GM12878 (cell line): ENCODE measurements at regions not wholly inside any gene's neighbourhood (a gene's known extent, or its start where the extent isn't known, plus 50 kb on each side); places are given as distances from the start of the nearest gene placed in this dataset.

Experiments used
- ATAC-seq: fragments of 200-7000 bp; cut with Tn5 transposase; 3 replicates; pipeline ENCODE4 v1.9.1; 2020; ENCODE audit warnings: mild to moderate bottlenecking, moderate library complexity
- BruUV-seq: library from RNA; stranded (reverse); fragments of 400-500 nt; replicated peaks from 2 replicates; lab custom pipeline; 2021; lab: Mats Ljungman, UMichigan
- CTCF ChIA-PET: fragments of 300-600 bp; sonication (Branson Sonifier 250); formaldehyde crosslinking; extraction: SDS; loops from one replicate; lab custom pipeline; 2021; ENCODE audit warnings: inconsistent platforms; lab: Yijun Ruan, JAX
- POLR2A ChIA-PET: fragments of 350-600 bp; formaldehyde crosslinking; extraction: SDS; loops from one replicate; lab custom pipeline; 2021; ENCODE audit warnings: inconsistent platforms; lab: Charles Lee
- RAD21 ChIA-PET: fragments of 300-600 bp; sonication (Branson Sonifier 250); formaldehyde crosslinking; loops from one replicate; lab custom pipeline; 2023; ENCODE audit warnings: antibody characterized with exemption; ENCODE audit not compliant: unreplicated experiment; lab: Charles Lee
- SMC1A ChIA-PET: fragments of 300-600 bp; sonication (Branson Sonifier 250); formaldehyde crosslinking; loops from one replicate; lab custom pipeline; 2023; ENCODE audit not compliant: unreplicated experiment, uncharacterized antibody; lab: Charles Lee
- DNase-seq: peaks from one replicate; pipeline ENCODE4 v3.0.0-alpha.2; 2011; ENCODE audit warnings: low read depth, low spot score
- FAIRE-seq: peaks from 3 replicates; lab custom pipeline; 2011; peaks lifted over from hg19 to GRCh38; lab: Jason Lieb, UNC
- H2AFZ ChIP-seq: 2 replicates; pipeline ENCODE4 v1.6.0; 2011; ENCODE audit warnings: low read depth, low read length, control low read depth; ENCODE audit not compliant: control insufficient read depth
- H3K27ac ChIP-seq: 2 replicates; pipeline ENCODE4 v1.5.1; 2011; ENCODE audit warnings: control low read depth; ENCODE audit not compliant: control insufficient read depth, insufficient read depth
- H3K27me3 ChIP-seq, 2 experiments: replicated peaks in 1 of 2; 2 replicates each; pipeline versions ENCODE4 v1.6.0 to v1.6.1; 2011; ENCODE audit warnings: low read length in 1 of 2; ENCODE audit not compliant: control insufficient read depth in 2 of 2, insufficient read depth in 2 of 2
- H3K36me3 ChIP-seq, 2 experiments: 2 replicates each; pipeline ENCODE4 v1.5.1; 2011; ENCODE audit warnings: low read length in 1 of 2; ENCODE audit not compliant: control insufficient read depth in 2 of 2, insufficient read depth in 2 of 2
- H3K4me1 ChIP-seq: 2 replicates; pipeline ENCODE4 v1.6.1; 2011; ENCODE audit warnings: mild to moderate bottlenecking, low read length, moderate library complexity, mixed read lengths; ENCODE audit not compliant: control insufficient read depth, insufficient read depth
- H3K4me2 ChIP-seq: 2 replicates; pipeline ENCODE4 v1.6.0; 2011; ENCODE audit warnings: control low read depth; ENCODE audit not compliant: control insufficient read depth, insufficient read depth
- H3K4me3 ChIP-seq: fragments of 200-600 bp; sonication (generic); 2 replicates; pipeline ENCODE4 v1.5.1; 2016
- H3K79me2 ChIP-seq: 2 replicates; pipeline ENCODE4 v1.6.0; 2011; ENCODE audit warnings: low read length; ENCODE audit not compliant: control insufficient read depth, insufficient read depth
- H3K9ac ChIP-seq: 2 replicates; pipeline ENCODE4 v1.8.0; 2011; ENCODE audit warnings: low read length, control low read depth, mixed read lengths; ENCODE audit not compliant: control insufficient read depth, insufficient read depth
- H3K9me3 ChIP-seq: replicated peaks from 3 replicates; pipeline ENCODE4 v1.5.1; 2011; ENCODE audit warnings: mild to moderate bottlenecking, low read length; ENCODE audit not compliant: control insufficient read depth, insufficient read depth
- H4K20me1 ChIP-seq: 2 replicates; pipeline ENCODE4 v1.6.0; 2011; ENCODE audit not compliant: control insufficient read depth, insufficient read depth
- BACH1 ChIP-seq: fragments of 450-650 bp; IDR thresholded peaks from 2 replicates; pipeline ENCODE4 v1.6.1; 2017; ENCODE audit warnings: mild to moderate bottlenecking, borderline replicate concordance
- BHLHE40 ChIP-seq, 2 experiments: fragments of 450-650 bp in 1 of 2; IDR thresholded peaks; 2 replicates each; pipeline ENCODE4 v1.6.1; 2011 to 2017; ENCODE audit warnings: low read depth in 2 of 2, borderline replicate concordance in 1 of 2, improper control_type of control experiment in 1 of 2, low read length in 1 of 2, mild to moderate bottlenecking in 1 of 2
- BRCA1 ChIP-seq: IDR thresholded peaks from 2 replicates; pipeline ENCODE4 v1.6.1; 2011; ENCODE audit warnings: low read depth, low read length, improper control_type of control experiment
- CEBPB ChIP-seq, 2 experiments: fragments of 150-350 bp in 1 of 2; IDR thresholded peaks; 2 replicates each; pipeline ENCODE4 v1.6.1; 2012 to 2014; ENCODE audit warnings: low read depth in 2 of 2, low read length in 2 of 2, borderline replicate concordance in 1 of 2, inconsistent platforms in 1 of 2
- CHD2 ChIP-seq: IDR thresholded peaks from 2 replicates; pipeline ENCODE4 v1.6.1; 2011; ENCODE audit warnings: low read depth, low read length, improper control_type of control experiment, borderline replicate concordance
- DPF2 ChIP-seq: fragments of 450-650 bp; IDR thresholded peaks from 2 replicates; pipeline ENCODE4 v1.6.1; 2017; ENCODE audit warnings: mild to moderate bottlenecking
- EP300 ChIP-seq, 2 experiments: fragments of 150-350 bp in 1 of 2; IDR thresholded peaks; 2 replicates each; pipeline ENCODE4 v1.6.1; 2011 to 2012; ENCODE audit warnings: low read depth in 2 of 2, low read length in 2 of 2, borderline replicate concordance in 1 of 2, improper control_type of control experiment in 1 of 2, inconsistent platforms in 1 of 2; ENCODE audit not compliant: control insufficient read depth in 1 of 2
- FOXM1 ChIP-seq: IDR thresholded peaks from 2 replicates; pipeline ENCODE4 v1.6.1; 2012; ENCODE audit warnings: low read depth, mild to moderate bottlenecking, inconsistent platforms, low read length, moderate library complexity
- GATAD2B ChIP-seq: fragments of 450-650 bp; conservative IDR thresholded peaks from 2 replicates; pipeline ENCODE4 v1.6.1; 2017; ENCODE audit warnings: low read depth, mild to moderate bottlenecking, moderate library complexity
- MXI1 ChIP-seq: fragments of 150-350 bp; IDR thresholded peaks from 2 replicates; pipeline ENCODE4 v1.6.1; 2011; ENCODE audit warnings: low read depth, mild to moderate bottlenecking, inconsistent platforms, low read length, improper control_type of control experiment
- MYC ChIP-seq: IDR thresholded peaks from 2 replicates; pipeline ENCODE4 v1.6.1; 2011; ENCODE audit warnings: mild to moderate bottlenecking, low read length, moderate library complexity, inconsistent platforms; ENCODE audit not compliant: insufficient read depth, insufficient replicate concordance, insufficient read length, severe bottlenecking
- NBN ChIP-seq: fragments of 450-650 bp; IDR thresholded peaks from 2 replicates; pipeline ENCODE4 v1.6.1; 2016
- NFIC ChIP-seq: IDR thresholded peaks from 2 replicates; pipeline ENCODE4 v1.6.1; 2012; ENCODE audit warnings: low read depth, mild to moderate bottlenecking, inconsistent platforms, low read length, moderate library complexity
- NKRF ChIP-seq: fragments of 450-650 bp; conservative IDR thresholded peaks from 2 replicates; pipeline ENCODE4 v1.6.1; 2017; ENCODE audit warnings: mild to moderate bottlenecking, moderate library complexity
- NR2F1 ChIP-seq: fragments of 450-650 bp; conservative IDR thresholded peaks from 2 replicates; pipeline ENCODE4 v1.6.1; 2017; ENCODE audit warnings: mild to moderate bottlenecking
- PML ChIP-seq: IDR thresholded peaks from 2 replicates; pipeline ENCODE4 v1.6.1; 2012; ENCODE audit warnings: low read length, inconsistent platforms
- SMAD1 ChIP-seq: fragments of 450-650 bp; IDR thresholded peaks from 2 replicates; pipeline ENCODE4 v1.6.1; 2018; ENCODE audit warnings: mild to moderate bottlenecking, low read depth; ENCODE audit not compliant: partially characterized antibody
- SPI1 ChIP-seq: IDR thresholded peaks from 2 replicates; pipeline ENCODE4 v1.6.1; 2011; ENCODE audit warnings: low read depth, mild to moderate bottlenecking, low read length, moderate library complexity, borderline replicate concordance; ENCODE audit not compliant: insufficient read depth
- SRF ChIP-seq, 2 experiments: IDR thresholded peaks; 2 replicates each; pipeline ENCODE4 v1.6.1; 2011; ENCODE audit warnings: low read depth in 2 of 2, low read length in 2 of 2, mild to moderate bottlenecking in 1 of 2, moderate library complexity in 1 of 2
- WRNIP1 ChIP-seq: IDR thresholded peaks from 2 replicates; pipeline ENCODE4 v1.6.1; 2011; ENCODE audit warnings: low read depth, low read length, improper control_type of control experiment, borderline replicate concordance
- ZSCAN29 ChIP-seq: fragments of 450-650 bp; IDR thresholded peaks from 2 replicates; pipeline ENCODE4 v1.6.1; 2017; ENCODE audit warnings: mild to moderate bottlenecking, moderate library complexity
- WGBS: methylation state at CpG from one replicate; pipeline ENCODE4 v1.1.6; 2016; ENCODE audit warnings: low lambda C conversion rate; ENCODE audit not compliant: insufficient replicate concordance, insufficient coverage; ENCODE audit errors: missing lambda C conversion rate; 5-methylcytosine and 5-hydroxymethylcytosine counted together
- in situ Hi-C: fragments of 300-500 bp; cut with MboI; formaldehyde crosslinking; loops from 9 replicates; pipeline ENCODE4 v1.14.3; 2018; ENCODE audit warnings: mixed read lengths
- intact Hi-C: fragments of 100-400 bp; cut with micrococcal nuclease; formaldehyde crosslinking; loops from one replicate; pipeline ENCODE4 v1.14.2; 2022; ENCODE audit not compliant: unreplicated experiment
- TF ChIP-seq, protein P1 (sequence below): IDR thresholded peaks from 2 replicates; pipeline ENCODE4 v1.6.1; 2011; ENCODE audit warnings: mild to moderate bottlenecking, low read depth, low read length, moderate library complexity; ENCODE audit not compliant: insufficient replicate concordance

- no peak for TF ChIP-seq NFIC
- TF ChIP-seq, protein P1, sequence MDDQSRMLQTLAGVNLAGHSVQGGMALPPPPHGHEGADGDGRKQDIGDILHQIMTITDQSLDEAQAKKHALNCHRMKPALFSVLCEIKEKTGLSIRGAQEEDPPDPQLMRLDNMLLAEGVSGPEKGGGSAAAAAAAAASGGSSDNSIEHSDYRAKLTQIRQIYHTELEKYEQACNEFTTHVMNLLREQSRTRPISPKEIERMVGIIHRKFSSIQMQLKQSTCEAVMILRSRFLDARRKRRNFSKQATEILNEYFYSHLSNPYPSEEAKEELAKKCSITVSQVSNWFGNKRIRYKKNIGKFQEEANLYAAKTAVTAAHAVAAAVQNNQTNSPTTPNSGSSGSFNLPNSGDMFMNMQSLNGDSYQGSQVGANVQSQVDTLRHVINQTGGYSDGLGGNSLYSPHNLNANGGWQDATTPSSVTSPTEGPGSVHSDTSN, result no peak
These were observed 77.2 kb upstream of the FIGN start (continued) for GRCh38 chr2:163812926-163813520.

DNA sequence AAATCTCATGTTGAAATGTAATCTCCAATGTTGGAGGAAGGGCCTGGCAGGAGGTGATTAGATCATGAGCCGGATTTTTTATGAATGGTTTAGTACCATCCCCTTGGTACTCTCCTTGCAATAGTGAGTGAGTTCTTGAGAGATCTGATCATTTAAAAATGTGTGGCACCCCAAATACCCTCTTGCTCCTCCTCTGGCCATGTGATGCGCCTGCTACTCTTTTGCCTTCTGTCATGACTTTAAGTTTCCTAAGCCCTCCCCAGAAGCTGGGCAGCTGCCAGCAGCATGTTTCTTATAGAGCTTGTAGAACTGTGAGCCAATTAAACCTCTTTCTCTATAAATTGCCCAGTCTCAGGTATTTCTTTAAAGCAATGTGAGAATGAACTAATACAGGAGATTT is 72.6 kb upstream of the FIGN start:
- SMC1A ChIA-PET, result no interaction called here
- Histone ChIP-seq H3K27me3 (no peaks in the 10 kb centered on the region), H3K36me3 (no peaks in the 10 kb centered on the region), H3K79me2 (no peaks in the 10 kb centered on the region), H3K27ac (no peak overlapping the region), H2AFZ (no peak overlapping the region), H3K4me3 (no peak overlapping the region), H4K20me1 (no peaks in the 10 kb centered on the region), H3K4me2 (no peak overlapping the region), H3K4me1 (no peaks in the 10 kb centered on the region), H3K9me3 (no peaks in the 10 kb centered on the region), H3K9ac (no peak overlapping the region)
- CTCF ChIA-PET, result interaction anchor here (0.9 kb wide), 1 partner anchor 12 kb away, joined by 3 read pairs; no protein-coding TSS in a partner anchor
- ATAC-seq, result no peak
- no peak for DNase-seq
- POLR2A ChIA-PET, result no interaction called here
- 22% methylated on average over 2 of the region's 2 CpGs for WGBS
- TF ChIP-seq PML, result no peak
- TF ChIP-seq ZSCAN29, result no peak
- no peak for TF ChIP-seq NBN
- TF ChIP-seq CEBPB (IDR thresholded peaks at IDR 0.05; ENCODE audit: borderline replicate concordance in 1 of 2, low read depth in 2 of 2, low read length in 2 of 2), result no peak
- TF ChIP-seq NR2F1, result no peak
- no peak for TF ChIP-seq SRF (IDR thresholded peaks at IDR 0.05; ENCODE audit: low read depth in 2 of 2, low read length in 2 of 2)
- no peak for TF ChIP-seq CHD2
- no peak for TF ChIP-seq WRNIP1
- no peak for TF ChIP-seq EP300 (IDR thresholded peaks at IDR 0.05; ENCODE audit: borderline replicate concordance in 1 of 2, control insufficient read depth in 1 of 2, low read depth in 2 of 2, low read length in 2 of 2)
- no peak for TF ChIP-seq FOXM1
- TF ChIP-seq SMAD1, result no peak
- no peak for TF ChIP-seq GATAD2B
- no peak for TF ChIP-seq SPI1
- no peak for TF ChIP-seq MYC
- TF ChIP-seq BACH1, result no peak
- no peak for TF ChIP-seq BRCA1
- no peak for TF ChIP-seq BHLHE40 (IDR thresholded peaks at IDR 0.05; ENCODE audit: borderline replicate concordance in 1 of 2, low read depth in 2 of 2, low read length in 1 of 2)
- TF ChIP-seq DPF2, result no peak
- no peak for TF ChIP-seq NKRF
- TF ChIP-seq MXI1, result no peak
- no peak for FAIRE-seq
- RAD21 ChIA-PET, result no interaction called here
- in situ Hi-C loops, result no loop called here
- intact Hi-C loops, result no loop called here
- no TSS peak for BruUV-seq
